ENCODE measurements at regions not wholly inside any gene's neighbourhood (a gene's known extent, or its start where the extent isn't known, plus 50 kb on each side); places are given as distances from the start of the nearest gene placed in this dataset.
"Not testable (repeated sequence)": the region's sequence is repeated elsewhere in the genome, so short reads cannot be mapped to it uniquely, and the experiment has no call there.

DNA sequence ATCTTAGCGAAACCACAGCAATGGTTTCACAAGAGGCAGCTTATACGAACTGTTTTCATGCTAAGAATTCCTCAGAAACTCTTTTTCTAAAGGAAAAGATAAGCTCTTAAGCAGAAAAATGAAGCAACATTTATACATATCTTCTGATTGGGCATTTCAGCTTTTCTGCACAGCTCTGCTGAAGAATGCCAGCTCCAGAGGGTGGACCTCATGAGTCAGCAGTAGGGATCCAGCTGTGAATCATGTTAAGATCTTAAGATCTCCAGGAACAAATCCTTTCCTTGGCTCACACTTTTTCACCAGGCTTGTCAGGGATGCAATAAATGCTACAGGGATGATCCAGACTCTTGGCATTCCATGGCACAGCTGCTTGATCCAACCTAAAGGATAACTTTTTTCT, 477.1 kb upstream of the CCDC196 start:
- Mint-ChIP-seq H3K27ac (ENCODE audit: unreplicated experiment) (no peak overlapping the region), H3K9me3 (ENCODE audit: low read depth) (peaks cover 14% of the 10 kb centered on the region)
- DNase-seq (ENCODE audit: low spot score): no peak

DNA sequence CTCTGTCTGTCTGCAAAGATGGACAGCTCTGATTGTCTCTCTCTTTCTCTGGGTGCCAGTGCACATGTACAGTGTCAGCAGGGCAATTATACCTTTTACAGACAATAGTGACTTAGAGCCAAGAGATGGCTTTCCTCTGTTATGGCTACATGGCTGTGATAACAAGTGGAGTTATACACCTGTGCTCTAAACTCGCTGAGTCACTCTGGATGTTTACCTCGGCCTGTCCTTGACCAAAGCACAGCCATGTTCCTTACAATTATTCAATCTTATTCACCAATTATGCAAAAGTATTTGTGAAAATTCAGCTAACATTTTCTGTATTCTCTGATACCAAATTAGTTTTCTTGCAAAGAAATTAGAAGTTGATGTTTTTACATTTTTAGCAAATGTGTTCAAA, 475.5 kb upstream of the CCDC196 start:
- Mint-ChIP-seq H3K27ac (ENCODE audit: unreplicated experiment) (no peak overlapping the region), H3K4me1 (ENCODE audit: low read depth) (peaks cover 5% of the 10 kb centered on the region), H3K27me3 (ENCODE audit: low read depth) (no peaks in the 10 kb centered on the region)

More for the DNA sequence above, 477.1 kb upstream of the CCDC196 start:
- H3K27me3 Mint-ChIP-seq (ENCODE audit: low read depth): no peaks in the 10 kb centered on the region
- peaks cover 5% of the 10 kb centered on the region for H3K4me1 Mint-ChIP-seq (ENCODE audit: low read depth)
- H3K36me3 Mint-ChIP-seq (ENCODE audit: low read depth): no peaks in the 10 kb centered on the region
- H3K4me3 Mint-ChIP-seq (ENCODE audit: unreplicated experiment): no peak overlapping the region
- TF ChIP-seq, protein P1, sequence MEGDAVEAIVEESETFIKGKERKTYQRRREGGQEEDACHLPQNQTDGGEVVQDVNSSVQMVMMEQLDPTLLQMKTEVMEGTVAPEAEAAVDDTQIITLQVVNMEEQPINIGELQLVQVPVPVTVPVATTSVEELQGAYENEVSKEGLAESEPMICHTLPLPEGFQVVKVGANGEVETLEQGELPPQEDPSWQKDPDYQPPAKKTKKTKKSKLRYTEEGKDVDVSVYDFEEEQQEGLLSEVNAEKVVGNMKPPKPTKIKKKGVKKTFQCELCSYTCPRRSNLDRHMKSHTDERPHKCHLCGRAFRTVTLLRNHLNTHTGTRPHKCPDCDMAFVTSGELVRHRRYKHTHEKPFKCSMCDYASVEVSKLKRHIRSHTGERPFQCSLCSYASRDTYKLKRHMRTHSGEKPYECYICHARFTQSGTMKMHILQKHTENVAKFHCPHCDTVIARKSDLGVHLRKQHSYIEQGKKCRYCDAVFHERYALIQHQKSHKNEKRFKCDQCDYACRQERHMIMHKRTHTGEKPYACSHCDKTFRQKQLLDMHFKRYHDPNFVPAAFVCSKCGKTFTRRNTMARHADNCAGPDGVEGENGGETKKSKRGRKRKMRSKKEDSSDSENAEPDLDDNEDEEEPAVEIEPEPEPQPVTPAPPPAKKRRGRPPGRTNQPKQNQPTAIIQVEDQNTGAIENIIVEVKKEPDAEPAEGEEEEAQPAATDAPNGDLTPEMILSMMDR (IDR thresholded peaks at IDR 0.05): no peak

DNA sequence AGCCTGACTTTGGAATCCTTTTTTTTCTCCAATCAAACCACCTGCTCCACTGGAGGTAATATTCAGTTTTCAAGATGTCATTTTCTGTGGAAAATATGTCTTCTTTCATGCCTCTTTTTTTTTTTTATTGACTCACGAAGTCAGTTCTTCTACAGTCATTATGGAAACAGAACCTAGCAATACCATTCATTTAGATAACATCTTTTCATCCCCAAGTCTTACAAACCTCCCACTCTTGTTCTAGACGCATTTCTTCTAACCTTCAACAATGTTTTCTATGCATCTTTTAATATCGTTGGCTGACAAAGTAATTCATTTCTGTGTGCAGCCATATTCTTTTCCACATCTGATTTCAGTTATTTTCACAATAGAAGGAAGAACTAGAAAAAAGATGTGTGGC, 474.3 kb upstream of the CCDC196 start:
- no peak for DNase-seq (ENCODE audit: low spot score)
- Mint-ChIP-seq H3K36me3 (ENCODE audit: low read depth) (no peaks in the 10 kb centered on the region), H3K27me3 (ENCODE audit: low read depth) (no peaks in the 10 kb centered on the region), H3K4me3 (ENCODE audit: unreplicated experiment) (no peak overlapping the region), H3K27ac (ENCODE audit: unreplicated experiment) (no peak overlapping the region), H3K4me1 (ENCODE audit: low read depth) (peaks cover 5% of the 10 kb centered on the region), H3K9me3 (ENCODE audit: low read depth) (peaks cover 10% of the 10 kb centered on the region)
- TF ChIP-seq, protein P1 (IDR thresholded peaks at IDR 0.05): no peak

More for the DNA sequence above, 475.5 kb upstream of the CCDC196 start:
- Mint-ChIP-seq H3K4me3 (ENCODE audit: unreplicated experiment) (no peak overlapping the region), H3K9me3 (ENCODE audit: low read depth) (peaks cover 8% of the 10 kb centered on the region), H3K36me3 (ENCODE audit: low read depth) (no peaks in the 10 kb centered on the region)
- DNase-seq (ENCODE audit: low spot score): no peak
- TF ChIP-seq, protein P1 (IDR thresholded peaks at IDR 0.05): no peak

DNA sequence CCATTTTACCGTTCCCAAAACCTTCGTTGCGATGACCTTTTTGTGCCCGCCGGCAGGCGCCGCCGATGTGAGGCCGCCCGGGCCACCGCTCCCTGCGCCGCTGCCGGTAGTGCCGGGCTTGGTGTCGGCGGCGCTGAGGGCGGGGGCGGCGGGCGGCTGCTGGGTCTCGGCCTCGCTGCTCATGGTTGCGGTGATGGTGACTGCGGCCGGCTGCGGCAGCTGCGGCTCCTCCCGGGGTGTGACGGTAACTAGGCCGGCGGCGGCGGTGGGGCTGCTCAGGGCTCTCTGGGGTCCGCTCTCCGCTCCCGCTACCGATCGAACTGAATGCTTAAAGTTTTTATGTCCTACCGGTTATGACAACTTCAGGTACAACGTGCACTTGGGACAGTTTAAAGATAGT, 472.6 kb upstream of the CCDC196 start:
- H3K4me1 Mint-ChIP-seq (ENCODE audit: low read depth); H3K4me3 Mint-ChIP-seq (ENCODE audit: unreplicated experiment); H3K27me3 Mint-ChIP-seq (ENCODE audit: low read depth); H3K27ac Mint-ChIP-seq (ENCODE audit: unreplicated experiment); H3K9me3 Mint-ChIP-seq (ENCODE audit: low read depth); H3K36me3 Mint-ChIP-seq (ENCODE audit: low read depth); DNase-seq (ENCODE audit: low spot score): not testable (repeated sequence)

DNA sequence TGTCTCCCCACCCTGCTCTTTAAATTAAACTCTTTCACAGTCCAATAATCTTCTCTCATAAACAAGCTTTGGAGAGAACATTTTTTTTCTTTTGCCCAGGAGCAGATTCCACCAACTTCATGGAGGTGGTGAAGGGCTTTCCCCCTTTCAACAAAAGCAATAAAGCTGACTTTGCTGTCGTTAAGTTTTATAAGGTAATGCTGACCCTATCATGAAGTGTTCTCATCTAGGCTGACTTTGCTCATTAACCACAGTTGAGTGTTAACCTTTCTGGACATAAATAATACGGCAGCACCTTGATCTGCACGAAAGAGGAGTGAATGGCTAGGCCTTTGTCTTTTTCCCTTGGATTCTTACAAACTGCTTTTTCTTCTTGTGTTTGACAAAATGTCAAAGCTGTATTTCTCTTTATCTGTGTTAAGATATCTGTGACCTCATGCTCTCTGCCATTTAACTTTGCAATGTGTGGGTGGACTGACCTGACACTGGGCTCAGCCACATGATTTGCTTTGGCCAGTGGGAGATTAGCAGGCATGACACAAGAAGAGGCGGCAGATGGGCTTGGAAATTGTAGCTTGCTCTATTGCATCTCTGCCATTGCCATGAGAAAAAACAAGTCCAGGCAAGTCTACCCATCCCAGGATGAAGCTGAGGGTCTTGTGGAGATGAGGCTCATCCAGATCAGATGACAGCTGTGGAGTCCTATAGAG, 470.9 kb upstream of the CCDC196 start:
- Mint-ChIP-seq H3K4me3 (ENCODE audit: unreplicated experiment) (no peak overlapping the region), H3K36me3 (ENCODE audit: low read depth) (no peaks in the 10 kb centered on the region), H3K9me3 (ENCODE audit: low read depth) (peaks cover 5% of the 10 kb centered on the region), H3K4me1 (ENCODE audit: low read depth) (no peaks in the 10 kb centered on the region), H3K27me3 (ENCODE audit: low read depth) (no peaks in the 10 kb centered on the region), H3K27ac (ENCODE audit: unreplicated experiment) (no peak overlapping the region)
- no peak for DNase-seq (ENCODE audit: low spot score)
- TF ChIP-seq, protein P1 (IDR thresholded peaks at IDR 0.05): no peak

DNA sequence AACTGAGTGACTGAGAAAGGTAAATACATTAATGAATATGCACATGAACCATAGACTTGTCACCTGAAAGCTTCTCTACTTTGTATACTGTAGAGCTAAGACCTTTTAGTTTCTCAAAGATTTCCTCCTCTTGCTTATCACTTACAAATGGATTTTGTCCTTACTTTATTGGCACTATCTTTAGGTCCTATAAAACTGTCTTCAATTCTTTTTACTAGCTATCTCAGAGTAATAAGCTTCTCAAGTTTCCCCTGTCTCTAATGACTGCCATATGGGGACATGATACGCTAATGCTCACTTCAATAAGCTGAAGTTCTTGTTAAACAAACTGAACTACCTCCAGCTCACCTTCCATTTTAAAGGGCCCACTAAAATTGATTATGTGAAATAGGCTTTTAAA, 468.2 kb upstream of the CCDC196 start:
- no peak overlapping the region for H3K4me3 Mint-ChIP-seq (ENCODE audit: unreplicated experiment)
- DNase-seq (ENCODE audit: low spot score): no peak
- peaks cover 5% of the 10 kb centered on the region for H3K9me3 Mint-ChIP-seq (ENCODE audit: low read depth)
- no peaks in the 10 kb centered on the region for H3K36me3 Mint-ChIP-seq (ENCODE audit: low read depth)
- H3K4me1 Mint-ChIP-seq (ENCODE audit: low read depth): no peaks in the 10 kb centered on the region
- TF ChIP-seq, protein P1 (IDR thresholded peaks at IDR 0.05): no peak
- no peak overlapping the region for H3K27ac Mint-ChIP-seq (ENCODE audit: unreplicated experiment)
- H3K27me3 Mint-ChIP-seq (ENCODE audit: low read depth): no peaks in the 10 kb centered on the region

Measured in chondrocyte (in vitro differentiated cells).